HG03060 (cell line): ENCODE measurements at regions not wholly inside any gene's neighbourhood (a gene's known extent, or its start where the extent isn't known, plus 50 kb on each side); places are given as distances from the start of the nearest gene placed in this dataset.

Source experiments
- ATAC-seq: cut with Tn5 transposase; IDR thresholded peaks from one replicate; pipeline ENCODE4 v1.9.1; 2021; ENCODE audit warnings: low read depth, moderate number of reproducible peaks; ENCODE audit not compliant: unreplicated experiment

- no peak for ATAC-seq
Observed at GRCh38 chr2:62284471-62284870, 88.6 kb downstream of the B3GNT2 start.

GRCh38 chr2:62283147-62283546, 87.2 kb downstream of the B3GNT2 start:
- no peak for ATAC-seq

GRCh38 chr2:62281663-62282062, 85.7 kb downstream of the B3GNT2 start:
- no peak for ATAC-seq

- no peak for ATAC-seq
Observed at GRCh38 chr2:62277688-62278087, 81.8 kb downstream of the B3GNT2 start.
